ENCODE measurements at regions not wholly inside any gene's neighbourhood (a gene's known extent, or its start where the extent isn't known, plus 50 kb on each side); places are given as distances from the start of the nearest gene placed in this dataset.

GRCh38 chr7:46568420-46569132 is 647.5 kb upstream of the IGFBP3 start:
- Mint-ChIP-seq H3K9me3 (ENCODE audit: unreplicated experiment) (peaks cover 7% of the 10 kb centered on the region), H3K36me3 (ENCODE audit: insufficient read depth, unreplicated experiment) (no peaks in the 10 kb centered on the region), H3K27me3 (ENCODE audit: insufficient read depth, unreplicated experiment) (no peaks in the 10 kb centered on the region), H3K4me1 (ENCODE audit: insufficient read depth, unreplicated experiment) (peaks cover 41% of the 10 kb centered on the region), H3K4me3 (ENCODE audit: unreplicated experiment) (peak overlapping the region; percentile 21), H3K27ac (ENCODE audit: low read depth, unreplicated experiment) (peak overlapping the region; percentile 86)
- peak; percentile 42 for DNase-seq (ENCODE audit: unreplicated experiment)
- TF ChIP-seq CTCF (IDR thresholded peaks at IDR 0.05; ENCODE audit: unreplicated experiment) = no peak
- intact Hi-C loops (cut with micrococcal nuclease) = loop anchor here (10.0 kb wide), 1 partner anchor 644 kb away; the partner anchor contains the start of gene IGFBP3
- POLR2A ChIA-PET = interaction anchor here (0.6 to 1.4 kb wide), 3 partner anchors 9 to 1070 kb away, joined by 3 to 5 read pairs (median 3); no protein-coding TSS in a partner anchor
- no TSS peak for BruUV-seq (replicated peaks)
- CTCF ChIA-PET = interaction anchor here (0.5 to 1.1 kb wide), 7 partner anchors 10 to 651 kb away, joined by 3 to 4 read pairs (median 3); no protein-coding TSS in a partner anchor

GRCh38 chr7:46567858-46568257 is 646.8 kb upstream of the IGFBP3 start:
- POLR2A ChIA-PET = no interaction called here
- CTCF ChIA-PET = interaction anchor here (0.7 kb wide), 1 partner anchor 650 kb away, joined by 3 read pairs; no protein-coding TSS in a partner anchor
- DNase-seq (ENCODE audit: unreplicated experiment) = no peak
- intact Hi-C loops (cut with micrococcal nuclease) = loop anchor here (10.0 kb wide), 1 partner anchor 643 kb away; the partner anchor contains the start of gene IGFBP3
- Mint-ChIP-seq H3K36me3 (ENCODE audit: insufficient read depth, unreplicated experiment) (no peaks in the 10 kb centered on the region), H3K27ac (ENCODE audit: low read depth, unreplicated experiment) (peak overlapping the region; percentile 86), H3K4me3 (ENCODE audit: unreplicated experiment) (no peak overlapping the region), H3K4me1 (ENCODE audit: insufficient read depth, unreplicated experiment) (peaks cover 41% of the 10 kb centered on the region), H3K27me3 (ENCODE audit: insufficient read depth, unreplicated experiment) (no peaks in the 10 kb centered on the region), H3K9me3 (ENCODE audit: unreplicated experiment) (peaks cover 7% of the 10 kb centered on the region)
- no TSS peak for BruUV-seq (replicated peaks)
- TF ChIP-seq CTCF (IDR thresholded peaks at IDR 0.05; ENCODE audit: unreplicated experiment) = no peak

GRCh38 chr7:46566097-46566774 is 645.2 kb upstream of the IGFBP3 start:
- BruUV-seq (replicated peaks) = no TSS peak
- DNase-seq (ENCODE audit: unreplicated experiment) = no peak
- no peak overlapping the region for H3K4me3 Mint-ChIP-seq (ENCODE audit: unreplicated experiment)
- H3K27me3 Mint-ChIP-seq (ENCODE audit: insufficient read depth, unreplicated experiment) = no peaks in the 10 kb centered on the region
- intact Hi-C loops (cut with micrococcal nuclease) = loop anchor here (10.0 kb wide), 1 partner anchor 641 kb away; the partner anchor contains the start of gene IGFBP3
- no peaks in the 10 kb centered on the region for H3K36me3 Mint-ChIP-seq (ENCODE audit: insufficient read depth, unreplicated experiment)
- ChIA-PET CTCF (interaction anchor here (0.7 to 0.8 kb wide), 2 partner anchors 64 to 87 kb away, joined by 3 read pairs; no protein-coding TSS in a partner anchor), POLR2A (interaction anchor here (0.7 to 1.6 kb wide), 6 partner anchors 8 to 106 kb away, joined by 3 to 7 read pairs (median 3); no protein-coding TSS in a partner anchor)
- peaks cover 3% of the 10 kb centered on the region for H3K9me3 Mint-ChIP-seq (ENCODE audit: unreplicated experiment)
- peaks cover 41% of the 10 kb centered on the region for H3K4me1 Mint-ChIP-seq (ENCODE audit: insufficient read depth, unreplicated experiment)
- TF ChIP-seq CTCF (IDR thresholded peaks at IDR 0.05; ENCODE audit: unreplicated experiment) = no peak
- H3K27ac Mint-ChIP-seq (ENCODE audit: low read depth, unreplicated experiment) = peak overlapping the region; percentile 85
